DMS53 treated with DMSO at 0.1 percent for 48 hours (cell line): ENCODE measurements at regions not wholly inside any gene's neighbourhood (a gene's known extent, or its start where the extent isn't known, plus 50 kb on each side); places are given as distances from the start of the nearest gene placed in this dataset.

Source experiments
- DNase-seq: peaks from one replicate; lab custom pipeline; 2025; ENCODE audit not compliant: unreplicated experiment; lab: John Stamatoyannopoulos, UW

GRCh38 chr6:148193063-148193680, 149.5 kb upstream of the SASH1 start:
- DNase-seq, result no peak

DNA sequence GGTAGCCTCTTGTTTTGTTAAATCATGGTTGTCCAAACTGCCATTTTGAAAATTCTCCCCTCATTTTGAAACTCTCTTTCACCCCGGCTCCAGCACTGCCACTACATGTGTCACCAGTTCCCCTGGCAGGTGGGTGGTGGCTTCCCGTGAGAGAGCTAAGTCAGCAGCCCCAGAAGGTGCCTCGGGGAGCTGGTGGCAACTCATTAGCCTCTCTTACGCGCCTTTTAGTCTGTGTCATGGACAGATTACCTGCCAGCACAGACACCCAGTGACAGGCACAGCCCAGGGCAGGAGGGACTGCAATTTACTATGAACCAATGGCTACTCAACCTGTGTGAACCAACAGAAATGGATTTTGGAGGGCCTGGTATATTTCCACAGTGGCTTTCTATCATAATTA, 147.1 kb upstream of the SASH1 start:
- DNase-seq, result no peak

GRCh38 chr6:148199584-148199983, 143.1 kb upstream of the SASH1 start:
- no peak for DNase-seq

GRCh38 chr6:148200293-148200692, 142.3 kb upstream of the SASH1 start:
- no peak for DNase-seq

DNA sequence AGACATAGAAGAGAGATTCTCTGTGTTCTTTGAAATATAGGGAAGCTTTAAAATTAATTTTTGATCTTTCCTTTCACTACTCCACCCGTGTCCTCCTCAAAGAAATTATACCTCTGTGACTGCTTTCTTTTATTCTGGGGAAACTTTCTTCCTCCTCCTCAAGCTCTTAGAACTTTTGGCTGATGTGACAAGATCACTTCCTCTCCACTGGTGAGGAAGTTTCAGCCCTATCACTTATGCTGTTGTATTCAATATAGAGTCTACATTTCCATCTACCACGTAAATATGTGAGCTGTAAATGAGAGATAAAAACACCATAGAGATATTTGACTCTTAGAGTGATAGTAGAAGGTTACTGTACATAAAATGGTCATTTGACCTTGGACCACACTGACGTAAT, 141.9 kb upstream of the SASH1 start:
- no peak for DNase-seq

DNA sequence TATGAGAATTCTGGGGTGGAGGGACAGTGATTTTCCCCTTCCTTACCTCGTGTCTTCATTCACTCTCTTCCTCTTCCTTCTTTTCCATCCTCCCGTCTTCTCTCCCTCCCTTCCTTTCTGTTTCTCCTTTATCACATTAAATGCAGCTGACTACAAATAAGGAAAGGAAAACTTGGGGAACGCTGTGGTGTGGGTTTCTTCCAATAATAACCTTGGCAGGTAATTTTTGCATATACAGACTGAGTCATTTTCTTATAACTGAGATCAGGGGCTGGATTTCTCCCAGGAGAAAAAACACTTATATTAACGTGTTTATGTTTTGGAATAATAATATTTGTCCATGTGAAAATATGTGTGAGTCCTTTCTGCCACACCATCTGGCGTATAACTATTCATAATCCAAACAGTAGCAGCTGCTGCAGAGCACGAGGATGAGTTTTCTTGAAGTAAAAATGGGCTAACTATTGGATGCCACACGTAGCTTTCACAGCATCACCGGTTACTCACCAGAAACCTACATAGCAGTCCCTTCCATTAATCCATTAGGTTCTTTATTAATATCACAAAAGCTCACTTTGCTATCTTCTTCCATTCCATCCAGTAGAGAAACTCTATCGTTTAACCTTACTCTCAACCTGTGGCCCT, 139.2 kb upstream of the SASH1 start:
- no peak for DNase-seq

- DNase-seq, result no peak
Measured at GRCh38 chr6:148203970-148204369, 138.7 kb upstream of the SASH1 start.

DNA sequence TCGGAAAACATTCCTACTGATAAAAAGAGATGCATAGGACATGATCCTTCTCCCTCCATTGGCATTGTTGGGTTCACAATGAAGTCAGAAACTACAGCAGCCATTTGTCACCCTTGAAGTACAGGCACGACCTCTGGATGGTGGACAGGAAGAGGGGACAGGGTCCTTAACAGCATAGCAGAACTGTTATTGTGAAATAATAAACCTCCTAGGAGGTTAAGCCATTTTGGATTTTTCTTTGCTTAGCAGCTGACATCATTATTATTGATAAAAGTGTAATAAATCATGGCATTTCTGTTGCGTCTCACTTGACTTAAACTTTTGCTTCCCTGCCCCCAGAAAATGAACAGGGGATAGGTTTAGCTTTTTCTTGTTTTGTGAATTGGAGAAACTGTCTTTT, 134.3 kb upstream of the SASH1 start:
- DNase-seq, result no peak

DNA sequence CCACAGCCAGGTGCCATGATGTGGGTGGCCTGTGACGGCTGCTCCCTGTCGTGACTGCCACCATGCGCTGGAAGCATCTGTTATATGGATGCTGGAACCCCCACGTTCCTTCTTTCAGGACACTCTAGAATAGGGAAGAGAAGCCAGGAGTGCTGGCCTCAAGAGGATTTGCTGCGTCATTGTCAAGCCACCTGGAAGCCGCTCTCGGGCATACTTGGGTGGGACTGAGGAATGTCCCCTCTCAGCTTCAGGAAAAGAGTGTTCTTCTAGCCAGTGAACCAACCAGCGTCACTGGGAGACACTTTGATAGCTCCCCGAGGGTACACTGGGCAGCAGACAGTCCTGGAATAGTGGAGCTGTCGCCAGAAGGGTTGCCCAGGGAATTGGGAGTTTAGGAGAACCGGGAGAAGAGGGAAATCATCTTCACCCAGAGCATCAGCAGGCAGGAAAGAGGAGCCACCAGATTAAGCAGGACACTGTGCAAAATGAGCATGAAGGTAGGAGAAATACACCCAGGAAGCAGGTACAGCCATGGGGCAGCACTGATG, 130.8 kb upstream of the SASH1 start:
- DNase-seq, result no peak

GRCh38 chr6:148212366-148212765, 130.3 kb upstream of the SASH1 start:
- no peak for DNase-seq

DNA sequence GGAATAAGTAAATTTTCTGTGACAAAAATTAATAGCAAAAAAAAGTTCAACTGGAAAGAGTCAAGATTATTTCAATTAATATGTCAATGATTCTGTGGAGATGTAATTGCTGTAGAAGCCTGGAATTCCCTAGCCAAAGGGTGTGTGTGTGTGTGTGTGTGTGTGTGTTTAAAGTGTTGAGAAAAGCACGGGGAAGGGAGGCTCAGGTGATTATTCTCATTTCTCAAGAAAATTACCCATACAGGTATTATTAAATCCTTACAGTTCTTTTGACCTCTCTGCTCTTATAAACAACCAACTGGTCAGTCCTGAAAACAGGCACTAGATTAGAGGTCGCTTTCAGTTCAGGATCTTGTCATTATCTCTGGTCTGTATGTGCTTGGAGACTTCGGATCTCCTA, 129.3 kb upstream of the SASH1 start:
- DNase-seq, result no peak

GRCh38 chr6:148214667-148215066, 128.0 kb upstream of the SASH1 start:
- DNase-seq, result no peak

DNA sequence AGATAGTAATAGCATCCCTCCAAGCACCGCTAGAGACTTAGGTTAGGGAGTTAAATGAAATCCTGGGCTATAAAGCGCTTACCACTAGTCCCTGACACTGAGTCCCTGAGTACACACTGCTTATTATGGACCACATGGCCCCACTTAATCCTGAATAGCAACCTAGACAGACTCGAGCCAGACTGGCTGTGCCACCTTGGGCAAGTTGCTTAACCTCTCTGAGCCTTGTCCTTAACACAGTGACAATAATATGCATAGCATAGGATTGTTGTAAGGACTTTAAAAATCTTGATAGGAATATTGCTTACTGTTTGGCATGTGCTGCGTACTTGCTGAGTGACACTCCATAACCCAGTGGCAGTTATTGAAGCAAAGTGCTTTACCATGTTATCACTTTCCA, 125.6 kb upstream of the SASH1 start:
- DNase-seq, result no peak

GRCh38 chr6:148217921-148218320, 124.7 kb upstream of the SASH1 start:
- no peak for DNase-seq

- no peak for DNase-seq
Measured at GRCh38 chr6:148218542-148219258, 123.9 kb upstream of the SASH1 start.

- no peak for DNase-seq
Measured at GRCh38 chr6:148221196-148221979, 121.2 kb upstream of the SASH1 start.

- DNase-seq, result no peak
Measured at GRCh38 chr6:148222376-148222775, 120.3 kb upstream of the SASH1 start.

DNA sequence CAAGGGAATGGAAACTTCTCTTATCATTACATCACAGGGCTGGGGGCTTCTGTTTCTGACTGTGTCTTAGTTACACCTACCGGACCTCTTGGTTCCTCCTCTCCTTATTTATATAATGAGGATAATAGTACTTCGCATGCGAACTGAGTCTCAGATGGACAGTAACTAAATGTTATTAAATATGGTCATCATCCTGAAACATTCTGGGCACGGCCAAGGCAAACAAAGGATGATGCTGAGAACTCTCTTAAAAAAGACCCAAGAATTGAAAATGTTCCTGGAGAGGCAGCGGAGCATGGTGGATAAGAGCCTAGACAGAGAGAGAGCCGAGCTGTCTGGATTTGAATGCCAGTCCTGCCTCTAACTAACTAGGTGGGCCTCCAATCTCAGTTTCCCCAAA, 119.8 kb upstream of the SASH1 start:
- DNase-seq, result no peak

- no peak for DNase-seq
Measured at GRCh38 chr6:148223424-148223842, 119.2 kb upstream of the SASH1 start.

GRCh38 chr6:148225871-148226270, 116.8 kb upstream of the SASH1 start:
- no peak for DNase-seq

- no peak for DNase-seq
Measured at GRCh38 chr6:148226284-148226683, 116.4 kb upstream of the SASH1 start.
